ENCODE measurements at regions not wholly inside any gene's neighbourhood (a gene's known extent, or its start where the extent isn't known, plus 50 kb on each side); places are given as distances from the start of the nearest gene placed in this dataset.

GRCh38 chr9:79325501-79325900, 246.3 kb upstream of the TLE4 start:
- no peak for DNase-seq (ENCODE audit: low read depth)

DNA sequence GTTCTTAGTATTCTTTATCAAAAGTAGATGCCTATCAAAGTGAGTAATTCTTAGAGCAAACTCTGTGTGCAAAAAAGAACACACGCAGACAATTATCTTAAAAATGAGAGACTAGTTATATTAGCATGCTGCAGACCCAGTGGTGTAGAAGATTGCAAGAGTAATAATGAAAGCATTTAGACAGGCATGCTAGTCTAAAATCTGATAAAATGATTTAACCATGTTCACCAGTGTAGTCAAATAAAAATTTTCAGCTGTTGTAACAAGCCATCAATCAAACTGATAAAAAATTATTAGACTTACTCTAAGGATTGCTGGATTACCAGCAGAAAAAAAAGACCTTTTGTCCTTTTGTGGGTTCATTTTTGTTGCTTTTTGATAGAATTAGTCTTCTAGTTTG, 241.9 kb upstream of the TLE4 start:
- DNase-seq (ENCODE audit: low read depth) = no peak

DNA sequence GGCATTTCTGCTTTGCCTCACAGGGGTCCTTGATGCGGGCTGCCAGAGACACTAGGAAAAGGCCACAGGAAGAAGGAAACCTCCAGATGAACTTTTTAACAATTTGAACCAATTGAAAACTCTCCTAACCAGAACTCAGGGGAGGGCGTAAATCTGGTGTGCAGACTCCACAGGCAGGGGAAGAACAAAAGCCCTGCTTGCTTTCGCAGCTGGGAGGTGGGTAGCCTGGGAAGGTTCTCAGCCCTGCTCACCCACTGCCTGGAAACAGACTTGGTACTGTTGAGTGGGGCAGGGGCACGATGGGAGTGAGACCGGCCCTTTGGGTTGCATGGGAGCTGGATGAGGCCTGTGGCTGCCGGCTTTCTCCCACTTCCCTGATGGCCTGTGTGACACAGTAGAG, 237.8 kb upstream of the TLE4 start:
- DNase-seq (ENCODE audit: low read depth) = no peak

GRCh38 chr9:79334711-79335110, 237.1 kb upstream of the TLE4 start:
- no peak for DNase-seq (ENCODE audit: low read depth)

DNA sequence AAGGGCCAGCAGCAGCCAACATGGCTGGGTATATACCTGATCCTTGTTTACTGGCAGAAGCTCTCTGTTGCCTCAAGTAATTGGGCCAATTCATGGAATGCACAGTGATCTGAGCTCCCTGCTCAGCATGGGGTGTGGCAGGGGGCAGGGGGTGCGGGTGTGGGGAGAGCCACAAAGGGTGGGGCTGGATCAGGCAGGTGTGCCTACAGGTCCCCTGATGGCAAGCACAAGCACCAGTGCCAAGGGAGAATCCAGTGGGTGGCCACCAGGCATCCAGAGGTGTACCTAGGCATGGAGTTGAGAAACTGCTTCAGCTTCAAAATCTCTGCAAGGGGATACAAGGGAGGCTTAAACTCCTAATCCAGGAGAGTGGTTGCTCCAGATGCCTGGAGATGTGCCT, 235.8 kb upstream of the TLE4 start:
- no peak for DNase-seq (ENCODE audit: low read depth)

GRCh38 chr9:79341561-79341960, 230.2 kb upstream of the TLE4 start:
- DNase-seq (ENCODE audit: low read depth) = no peak

DNA sequence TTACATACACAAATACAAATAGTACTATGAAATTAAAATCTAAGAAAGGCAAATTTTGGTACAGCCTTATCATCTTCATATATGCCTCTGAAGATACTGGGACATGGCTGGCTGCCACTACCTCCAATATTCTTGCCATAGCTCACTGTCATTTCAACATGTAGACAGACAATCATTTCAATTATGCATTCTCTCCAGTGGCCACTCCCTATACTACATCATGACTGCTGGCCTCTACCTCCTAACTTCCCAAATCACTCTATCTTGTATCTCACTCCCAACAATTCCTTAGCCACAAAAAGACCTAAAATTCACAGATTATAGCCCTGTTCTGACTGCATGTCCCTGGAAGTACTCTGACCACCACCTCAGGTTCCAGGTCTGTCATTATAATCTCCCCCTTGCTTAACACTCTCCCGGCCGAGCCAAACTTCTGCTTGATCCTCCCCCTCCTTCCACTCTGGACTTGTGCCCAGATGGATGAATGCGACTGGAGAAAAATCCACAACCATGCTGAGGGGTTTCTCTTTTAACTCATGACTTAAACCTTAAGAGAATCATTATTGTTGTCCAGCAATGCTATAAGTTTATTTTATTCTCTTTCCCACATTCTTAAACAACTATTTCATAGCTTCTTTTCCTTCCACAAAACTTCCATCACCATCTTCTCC, 225.3 kb upstream of the TLE4 start:
- no peak for DNase-seq (ENCODE audit: low read depth)

DNA sequence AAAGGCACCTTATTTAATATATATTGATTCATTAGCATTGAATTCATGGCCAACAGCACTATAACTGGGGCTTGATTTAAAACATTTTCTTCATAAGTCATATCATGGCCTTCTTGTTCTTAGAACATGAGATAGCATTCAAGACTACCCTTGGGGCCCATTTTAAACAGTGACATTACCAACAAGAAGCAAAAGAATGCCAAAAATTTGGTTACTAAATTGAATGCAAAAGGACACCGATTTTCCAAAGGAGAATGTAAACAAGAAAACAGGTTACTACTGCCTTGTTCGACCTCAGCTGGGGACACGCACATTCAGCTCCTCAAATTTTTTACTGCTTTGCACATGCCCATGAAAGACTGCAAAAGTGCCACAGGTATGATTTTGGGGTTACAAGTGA, 219.4 kb upstream of the TLE4 start:
- no peak for DNase-seq (ENCODE audit: low read depth)

GRCh38 chr9:79353856-79354520, 217.8 kb upstream of the TLE4 start:
- no peak for DNase-seq (ENCODE audit: low read depth)

DNA sequence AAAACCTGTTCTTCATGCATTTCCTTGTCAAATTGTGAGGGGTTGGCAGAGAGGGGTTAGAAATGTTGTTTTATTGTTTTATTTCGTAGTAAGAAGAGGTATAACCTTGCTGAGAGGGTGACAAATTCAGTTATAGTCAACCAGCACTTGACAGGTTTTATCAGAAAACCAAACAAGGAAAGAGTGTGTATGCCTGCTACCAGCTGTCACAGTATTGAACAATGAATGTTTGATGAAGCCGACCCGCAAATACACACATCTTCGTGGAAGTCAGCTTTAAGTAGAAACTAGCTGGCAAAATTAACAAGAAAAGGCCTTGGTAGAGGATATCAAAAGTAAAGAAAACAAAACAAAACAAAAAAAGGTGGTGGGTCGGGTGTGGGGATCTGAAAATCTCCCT, 214.6 kb upstream of the TLE4 start:
- DNase-seq (ENCODE audit: low read depth) = no peak

DNA sequence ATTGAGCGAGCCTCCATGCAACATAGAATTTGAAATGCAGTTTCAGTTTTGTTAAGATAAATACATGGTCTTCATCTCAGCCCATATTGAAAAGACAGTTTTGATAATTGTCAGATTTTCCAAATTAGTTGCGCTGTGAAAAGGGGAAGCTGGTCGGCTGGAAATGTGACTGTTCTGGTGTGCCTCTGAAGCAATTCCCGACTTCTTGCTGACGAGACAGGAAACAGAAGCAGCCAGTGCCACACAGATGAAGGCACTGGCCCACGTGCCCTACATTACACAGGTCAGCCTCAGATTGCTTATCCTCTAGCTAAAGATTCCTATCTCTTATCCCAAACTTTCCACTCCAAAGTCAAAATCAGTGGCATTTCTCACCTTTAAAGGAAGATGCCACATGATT, 214.1 kb upstream of the TLE4 start:
- DNase-seq (ENCODE audit: low read depth) = no peak

- DNase-seq (ENCODE audit: low read depth) = no peak
Observed at GRCh38 chr9:79360387-79361347, 211.1 kb upstream of the TLE4 start.

GRCh38 chr9:79362100-79363081, 209.4 kb upstream of the TLE4 start:
- no peak for DNase-seq (ENCODE audit: low read depth)

DNA sequence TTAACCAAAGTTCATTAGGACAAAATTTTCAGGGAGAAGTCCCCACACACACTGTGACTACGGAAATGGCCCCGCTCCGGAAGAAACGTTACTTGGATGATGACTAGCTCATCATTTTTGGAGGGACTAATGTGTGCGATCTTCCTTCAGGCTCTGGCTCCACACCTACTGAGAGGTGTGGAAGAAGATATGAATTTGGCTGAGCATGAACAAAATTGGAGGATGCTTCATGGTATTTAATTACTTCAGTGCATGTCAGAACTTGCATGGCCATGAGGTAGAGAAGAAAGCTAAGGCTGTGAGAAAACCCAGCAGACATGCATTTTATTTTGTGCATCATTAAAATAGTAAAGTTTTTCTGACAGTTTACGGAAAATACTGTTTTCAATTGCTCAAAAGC, 202.1 kb upstream of the TLE4 start:
- DNase-seq (ENCODE audit: low read depth) = no peak

DNA sequence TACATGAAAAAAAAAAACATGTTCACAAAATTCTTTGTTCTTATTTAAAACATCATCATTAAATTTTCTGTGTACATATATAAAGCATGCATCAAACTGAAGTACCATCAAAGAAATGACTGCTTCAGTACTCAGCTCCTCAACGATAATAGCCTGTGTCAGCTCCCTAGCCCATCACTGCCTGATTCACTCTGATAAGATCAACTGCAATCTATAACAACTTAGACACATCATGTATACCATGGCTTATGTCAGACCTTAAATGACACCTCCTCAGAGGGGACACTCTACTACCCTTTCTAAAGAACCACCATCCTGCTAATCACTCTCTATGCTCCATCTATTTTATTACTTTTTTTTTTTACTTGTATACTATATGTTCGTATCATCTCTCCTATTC, 200.5 kb upstream of the TLE4 start:
- no peak for DNase-seq (ENCODE audit: low read depth)

DNA sequence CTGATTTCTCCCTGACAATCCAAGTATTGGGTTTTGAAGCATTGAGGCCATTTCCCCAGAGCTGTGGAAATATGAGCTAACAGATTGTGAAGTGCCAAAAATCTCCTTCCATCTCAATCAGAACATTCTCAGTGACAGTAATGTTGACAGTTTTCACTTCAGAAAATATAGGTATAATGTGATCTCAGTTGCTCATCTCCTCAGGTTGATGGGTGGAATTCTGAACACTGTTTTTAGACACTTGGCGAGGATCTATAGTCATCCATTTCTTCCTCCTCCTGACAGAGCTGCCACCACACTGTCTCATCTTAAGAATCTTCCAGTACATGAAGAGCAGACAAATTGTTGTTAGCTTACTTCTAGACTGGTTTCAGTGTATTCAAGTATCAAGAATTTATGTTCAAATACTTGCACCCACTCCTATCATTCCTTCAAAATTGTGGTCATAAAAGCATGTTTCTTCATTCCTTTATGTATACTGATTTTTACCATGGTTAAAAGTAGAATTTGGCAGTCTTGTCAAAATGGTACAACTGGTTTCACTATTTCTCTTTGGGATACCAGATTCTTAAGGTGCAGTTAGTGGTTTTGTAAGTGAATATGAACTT, 199.7 kb upstream of the TLE4 start:
- DNase-seq (ENCODE audit: low read depth) = no peak

- no peak for DNase-seq (ENCODE audit: low read depth)
Observed at GRCh38 chr9:79377339-79377855, 194.4 kb upstream of the TLE4 start.

DNA sequence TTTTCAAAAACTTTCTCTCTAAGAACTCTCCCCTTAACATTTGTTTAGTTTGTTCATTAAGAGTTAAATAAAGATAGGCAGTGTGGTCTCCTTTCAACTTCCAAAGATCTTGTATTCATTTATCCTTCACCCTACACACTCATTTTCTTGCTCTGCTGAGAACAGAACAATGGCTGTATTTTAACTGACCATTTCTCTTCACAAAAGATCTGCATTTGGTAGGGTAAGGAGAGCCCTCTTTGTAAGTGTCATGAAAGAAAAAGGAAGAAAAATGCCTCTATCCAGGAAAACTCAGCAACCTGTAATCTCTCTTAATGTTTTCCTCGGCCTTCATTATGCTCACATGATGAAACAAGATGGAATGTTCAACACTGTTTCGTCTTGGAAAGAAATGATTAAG, 193.7 kb upstream of the TLE4 start:
- DNase-seq (ENCODE audit: low read depth) = no peak

GRCh38 chr9:79382044-79382443, 189.7 kb upstream of the TLE4 start:
- no peak for DNase-seq (ENCODE audit: low read depth)

GRCh38 chr9:79382458-79382857, 189.3 kb upstream of the TLE4 start:
- DNase-seq (ENCODE audit: low read depth) = no peak

DNA sequence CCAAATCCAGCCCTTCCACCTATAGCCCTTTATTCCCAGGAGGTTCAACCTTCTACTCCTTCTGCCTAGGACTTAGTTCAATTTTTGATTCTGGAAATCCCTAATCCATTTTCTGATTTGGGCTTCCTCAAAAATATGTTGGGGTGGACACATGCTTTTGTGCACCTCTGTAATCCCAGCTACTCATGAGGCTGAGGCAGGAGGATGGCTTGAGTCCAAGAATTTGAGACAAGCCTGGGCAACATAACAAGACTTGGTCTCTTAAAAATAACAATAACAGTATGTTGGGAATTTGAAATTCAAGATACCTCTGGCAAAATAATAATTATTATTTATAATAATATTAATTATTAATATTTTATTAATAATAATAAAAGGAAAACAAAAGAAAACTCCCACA, 188.7 kb upstream of the TLE4 start:
- no peak for DNase-seq (ENCODE audit: low read depth)
